ENCODE measurements at regions not wholly inside any gene's neighbourhood (a gene's known extent, or its start where the extent isn't known, plus 50 kb on each side); places are given as distances from the start of the nearest gene placed in this dataset.

DNA sequence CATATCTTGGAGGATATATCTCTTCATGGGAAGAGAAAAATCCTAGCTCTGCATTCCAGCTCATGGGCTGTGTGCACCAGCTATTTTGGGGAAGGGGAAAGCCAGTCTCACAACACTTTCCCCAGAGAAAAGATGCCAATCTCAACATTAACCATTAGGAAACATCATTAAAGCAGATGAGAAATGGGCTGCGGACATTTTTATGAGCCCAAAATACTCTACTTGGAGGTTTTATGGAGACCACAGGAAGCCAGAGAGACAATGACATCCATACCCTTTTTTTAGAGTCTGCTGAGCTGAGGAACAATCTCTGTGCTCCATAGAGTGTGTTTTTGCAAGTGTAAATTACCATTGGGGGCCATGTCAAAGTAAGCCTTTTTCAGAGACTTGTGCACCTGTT, 213.7 kb downstream of the TRIB2 start:
- no peak for TF ChIP-seq EZH2 (IDR thresholded peaks at IDR 0.05; ENCODE audit: insufficient read depth, poor library complexity, severe bottlenecking)
- TF ChIP-seq EZH2phosphoT487 (IDR thresholded peaks at IDR 0.05; ENCODE audit: insufficient read depth, low read depth): no peak

All from GM23248 (cell line).